H1 (cell line): ENCODE measurements at regions not wholly inside any gene's neighbourhood (a gene's known extent, or its start where the extent isn't known, plus 50 kb on each side); places are given as distances from the start of the nearest gene placed in this dataset.
"Not testable (repeated sequence)": the region's sequence is repeated elsewhere in the genome, so short reads cannot be mapped to it uniquely, and the experiment has no call there.

Experiments used
- CTCF ChIA-PET: fragments of 300-600 bp; sonication (Branson Sonifier 250); formaldehyde crosslinking; loops from one replicate; lab custom pipeline; 2021; ENCODE audit not compliant: partially characterized antibody; lab: Charles Lee
- POLR2A ChIA-PET: fragments of 300-600 bp; sonication (Branson Sonifier 250); formaldehyde crosslinking; loops from one replicate; lab custom pipeline; 2021; ENCODE audit warnings: inconsistent platforms; ENCODE audit not compliant: partially characterized antibody; lab: Charles Lee
- DNase-seq, 2 experiments: peaks; one replicate each; pipeline versions ENCODE4 v3.0.0 to v3.0.0-alpha.2; 2010 to 2022; ENCODE audit warnings: low spot score in 2 of 2, low read depth in 1 of 2, mixed read lengths in 1 of 2
- FAIRE-seq: peaks from 2 replicates; lab custom pipeline; 2011; peaks lifted over from hg19 to GRCh38; lab: Jason Lieb, UNC
- H2AFZ ChIP-seq: 2 replicates; pipeline ENCODE4 v1.8.1; 2012; ENCODE audit warnings: low read length, inconsistent platforms
- H2AK5ac ChIP-seq: 2 replicates; pipeline ENCODE4 v1.6.1; 2013; ENCODE audit warnings: low read depth, low read length
- H2BK120ac ChIP-seq: replicated peaks from 2 replicates; pipeline ENCODE3; 2013; ENCODE audit warnings: low read depth, low read length, inconsistent platforms
- H2BK12ac ChIP-seq: 2 replicates; pipeline ENCODE4 v1.6.1; 2013; ENCODE audit warnings: low read depth, low read length
- H2BK15ac ChIP-seq: 2 replicates; pipeline ENCODE4 v1.6.1; 2013; ENCODE audit warnings: low read length
- H2BK20ac ChIP-seq: 2 replicates; pipeline ENCODE4 v1.6.1; 2013; ENCODE audit warnings: low read length
- H2BK5ac ChIP-seq: 2 replicates; pipeline ENCODE4 v1.6.1; 2013; ENCODE audit warnings: low read depth, low read length
- H3K14ac ChIP-seq: 2 replicates; pipeline ENCODE4 v1.6.1; 2013; ENCODE audit warnings: inconsistent platforms; ENCODE audit not compliant: insufficient read length
- H3K18ac ChIP-seq: 2 replicates; pipeline ENCODE4 v1.6.1; 2013; ENCODE audit warnings: low read length; ENCODE audit errors: extremely low read depth
- H3K23ac ChIP-seq: 2 replicates; pipeline ENCODE4 v1.6.1; 2013; ENCODE audit warnings: inconsistent platforms; ENCODE audit not compliant: insufficient read length
- H3K23me2 ChIP-seq: 2 replicates; pipeline ENCODE4 v1.6.1; 2013; ENCODE audit warnings: low read depth, low read length
- H3K27ac ChIP-seq: 2 replicates; pipeline ENCODE4 v1.6.1; 2011; ENCODE audit warnings: low read depth, low read length, inconsistent platforms
- H3K27me3 ChIP-seq, 4 experiments: replicated peaks in 1 of 4; 1 replicate in 1 of 4; 2 replicates in 3 of 4; pipeline versions ENCODE4 v1.6.1 to v1.8.1; 2011 to 2013; ENCODE audit warnings: low read length in 3 of 4, mild to moderate bottlenecking in 3 of 4, inconsistent platforms in 2 of 4, mixed read lengths in 2 of 4, moderate library complexity in 1 of 4; ENCODE audit not compliant: control insufficient read depth in 3 of 4, insufficient read depth in 3 of 4; ENCODE audit errors: extremely low read depth in 1 of 4
- H3K36me3 ChIP-seq, 4 experiments: 2 replicates each; pipeline versions ENCODE4 v1.6.1 to v1.8.1; 2011 to 2013; ENCODE audit warnings: mild to moderate bottlenecking in 4 of 4, low read length in 3 of 4, moderate library complexity in 2 of 4, control low read depth in 1 of 4, inconsistent platforms in 1 of 4; ENCODE audit not compliant: insufficient read depth in 4 of 4, control insufficient read depth in 2 of 4
- H3K4ac ChIP-seq: replicated peaks from 2 replicates; pipeline ENCODE3; 2013; ENCODE audit warnings: low read length, low read depth, mixed read lengths, inconsistent platforms; ENCODE audit not compliant: insufficient read length
- H3K4me1 ChIP-seq, 4 experiments: replicated peaks in 1 of 4; 1 replicate in 1 of 4; 2 replicates in 3 of 4; pipeline versions ENCODE4 v1.6.1 to v1.8.1; 2011 to 2013; ENCODE audit warnings: low read length in 3 of 4, inconsistent platforms in 2 of 4, mixed read lengths in 1 of 4; ENCODE audit not compliant: insufficient read depth in 4 of 4, control insufficient read depth in 3 of 4
- H3K4me2 ChIP-seq, 2 experiments: 2 replicates each; pipeline versions ENCODE4 v1.6.1 to v1.8.1; 2011 to 2013; ENCODE audit warnings: low read depth in 2 of 2, low read length in 2 of 2, control low read depth in 1 of 2, inconsistent platforms in 1 of 2, mild to moderate bottlenecking in 1 of 2; ENCODE audit not compliant: insufficient read depth in 1 of 2
- H3K4me3 ChIP-seq, 4 experiments: fragments of 200-600, 300-600 bp in 1 of 4; sonication (generic), shearing (Covaris generic), sonication (Bioruptor Twin) in 1 of 4; 2 replicates each; pipeline versions ENCODE4 v1.5.1 to v1.8.1; 2011 to 2016; ENCODE audit warnings: low read length in 4 of 4, low read depth in 3 of 4, control low read depth in 2 of 4, inconsistent platforms in 2 of 4, mild to moderate bottlenecking in 2 of 4, mixed read lengths in 1 of 4, moderate library complexity in 1 of 4; ENCODE audit not compliant: insufficient read depth in 2 of 4; ENCODE audit errors: extremely low read depth in 1 of 4
- H3K56ac ChIP-seq: replicated peaks from 2 replicates; pipeline ENCODE3; 2013; ENCODE audit warnings: low read depth, mild to moderate bottlenecking, mixed read lengths, low read length, inconsistent platforms; ENCODE audit not compliant: insufficient read length
- H3K79me1 ChIP-seq: 2 replicates; pipeline ENCODE4 v1.6.1; 2013; ENCODE audit warnings: low read depth, low read length, control low read depth
- H3K79me2 ChIP-seq, 2 experiments: 2 replicates each; pipeline versions ENCODE4 v1.6.1 to v1.8.1; 2012 to 2013; ENCODE audit warnings: low read length in 2 of 2, mild to moderate bottlenecking in 2 of 2, inconsistent platforms in 1 of 2; ENCODE audit not compliant: insufficient read depth in 2 of 2, control insufficient read depth in 1 of 2
- H3K9ac ChIP-seq, 4 experiments: replicated peaks in 1 of 4; 1 replicate in 1 of 4; 2 replicates in 3 of 4; pipeline versions ENCODE4 v1.6.1 to v1.8.1; 2011 to 2013; ENCODE audit warnings: low read depth in 3 of 4, low read length in 3 of 4, control low read depth in 2 of 4, mild to moderate bottlenecking in 2 of 4, moderate library complexity in 2 of 4, inconsistent platforms in 1 of 4; ENCODE audit errors: extremely low read depth in 1 of 4
- H3K9me3 ChIP-seq, 2 experiments: 2 replicates each; pipeline versions ENCODE4 v1.6.1 to v1.8.1; 2012 to 2013; ENCODE audit warnings: mild to moderate bottlenecking in 2 of 2, moderate library complexity in 2 of 2, control low read depth in 1 of 2, inconsistent platforms in 1 of 2, low read depth in 1 of 2, low read length in 1 of 2, mixed read lengths in 1 of 2; ENCODE audit not compliant: insufficient read depth in 2 of 2
- H4K20me1 ChIP-seq, 2 experiments: replicated peaks in 1 of 2; 2 replicates each; pipeline versions ENCODE3 to v1.8.1; 2011 to 2013; ENCODE audit warnings: inconsistent platforms in 2 of 2, low read length in 2 of 2, mild to moderate bottlenecking in 1 of 2; ENCODE audit not compliant: insufficient read depth in 2 of 2, control insufficient read depth in 1 of 2
- H4K5ac ChIP-seq: 2 replicates; pipeline ENCODE4 v1.6.1; 2013; ENCODE audit warnings: low read length, low read depth, mixed read lengths, inconsistent platforms; ENCODE audit not compliant: insufficient read length
- H4K8ac ChIP-seq: 2 replicates; pipeline ENCODE4 v1.8.0; 2013; ENCODE audit warnings: mild to moderate bottlenecking, moderate library complexity, low read length, inconsistent platforms; ENCODE audit not compliant: insufficient read depth; ENCODE audit errors: extremely low read depth
- H4K91ac ChIP-seq: replicated peaks from 2 replicates; pipeline ENCODE3; 2013; ENCODE audit warnings: low read length, mixed read lengths, inconsistent platforms; ENCODE audit not compliant: insufficient read length
- CTCF ChIP-seq, 3 experiments: IDR thresholded peaks; 1 replicate in 2 of 3; 2 replicates in 1 of 3; pipeline versions ENCODE4 v1.5.1 to v1.6.1; 2011; ENCODE audit warnings: low read length in 3 of 3, mild to moderate bottlenecking in 3 of 3, inconsistent platforms in 2 of 3, low read depth in 1 of 3, moderate library complexity in 1 of 3; ENCODE audit not compliant: insufficient read depth in 1 of 3; ENCODE audit errors: control extremely low read depth in 1 of 3
- EZH2 ChIP-seq: fragments of 200-600 bp; sonication (generic); IDR thresholded peaks from 2 replicates; pipeline ENCODE4 v1.7.1; 2012; ENCODE audit warnings: low read depth, mild to moderate bottlenecking, moderate library complexity, low read length, inconsistent platforms; ENCODE audit not compliant: severe bottlenecking
- WGBS, 2 experiments: shearing (Covaris generic) in 1 of 2; methylation state at CpG; one replicate each; pipeline versions ENCODE4 v1.1.6 to v1.1.7; 2013 to 2015; ENCODE audit warnings: low lambda C conversion rate in 2 of 2, mixed read lengths in 2 of 2, inconsistent platforms in 1 of 2, low coverage in 1 of 2, missing lambda C conversion rate in 1 of 2; ENCODE audit not compliant: insufficient replicate concordance in 2 of 2, insufficient coverage in 1 of 2, insufficient read length in 1 of 2; ENCODE audit errors: extremely low coverage in 1 of 2, missing lambda C conversion rate in 1 of 2; 5-methylcytosine and 5-hydroxymethylcytosine counted together

GRCh38 chr14:30277268-30277667 lies 281.7 kb upstream of the G2E3 start (continued):
- TF ChIP-seq EZH2 = no peak
- TF ChIP-seq CTCF (IDR thresholded peaks at IDR 0.05; ENCODE audit: control extremely low read depth in 1 of 3, insufficient read depth in 1 of 3, low read depth in 1 of 3, low read length in 3 of 3) = no peak
- TF ChIP-seq, all 59 proteins: peak for 0

- H3K18ac ChIP-seq, H3K9me3 ChIP-seq, H3K79me1 ChIP-seq, H2BK5ac ChIP-seq, H4K8ac ChIP-seq, H3K27ac ChIP-seq, H2BK120ac ChIP-seq, H2AK5ac ChIP-seq, H2BK12ac ChIP-seq, H3K27me3 ChIP-seq, H4K20me1 ChIP-seq, H3K4me2 ChIP-seq, H3K36me3 ChIP-seq, H2AFZ ChIP-seq, H3K4ac ChIP-seq, FAIRE-seq, H3K79me2 ChIP-seq, H4K5ac ChIP-seq, H3K14ac ChIP-seq, H3K23me2 ChIP-seq, H3K9ac ChIP-seq, DNase-seq, H2BK15ac ChIP-seq, H4K91ac ChIP-seq, H3K4me1 ChIP-seq, H3K23ac ChIP-seq, H3K56ac ChIP-seq, POLR2A ChIA-PET, H2BK20ac ChIP-seq, H3K4me3 ChIP-seq: not testable (repeated sequence)
- WGBS, 2 experiments = 85% methylated on average over 2 of the region's 2 CpGs; no CpG with 5 or more reads in 1 of the 2 experiments
- CTCF ChIA-PET = interaction anchor here (2.0 kb wide), 1 partner anchor 8 kb away, joined by 7 read pairs; no protein-coding TSS in a partner anchor
Measured at GRCh38 chr14:30278856-30279255, 280.1 kb upstream of the G2E3 start.
